ENCODE measurements at regions not wholly inside any gene's neighbourhood (a gene's known extent, or its start where the extent isn't known, plus 50 kb on each side); places are given as distances from the start of the nearest gene placed in this dataset.

DNA sequence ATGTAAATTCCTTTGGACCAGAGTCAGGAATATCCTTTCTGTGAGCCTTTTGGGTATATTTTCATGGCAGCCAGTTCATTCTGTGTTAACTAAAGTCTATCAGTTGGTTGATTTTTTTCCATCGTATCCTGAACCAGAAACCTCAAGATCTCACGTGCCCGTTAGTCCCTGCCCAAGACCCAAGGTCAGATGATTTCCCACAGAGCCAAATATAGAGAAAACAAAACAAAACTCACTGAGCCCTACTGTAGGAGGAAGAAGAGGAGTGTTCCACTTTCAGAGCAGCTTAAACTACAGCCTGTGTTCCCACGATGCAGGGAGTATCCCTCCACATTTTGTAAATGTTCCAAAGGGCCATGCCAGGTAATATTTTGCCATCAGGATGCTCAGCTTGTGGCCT, 96.0 kb upstream of the ADO start:
- no peak overlapping the region for H3K4me3 ChIP-seq (replicated peaks; ENCODE audit: low read depth, low read length)

DNA sequence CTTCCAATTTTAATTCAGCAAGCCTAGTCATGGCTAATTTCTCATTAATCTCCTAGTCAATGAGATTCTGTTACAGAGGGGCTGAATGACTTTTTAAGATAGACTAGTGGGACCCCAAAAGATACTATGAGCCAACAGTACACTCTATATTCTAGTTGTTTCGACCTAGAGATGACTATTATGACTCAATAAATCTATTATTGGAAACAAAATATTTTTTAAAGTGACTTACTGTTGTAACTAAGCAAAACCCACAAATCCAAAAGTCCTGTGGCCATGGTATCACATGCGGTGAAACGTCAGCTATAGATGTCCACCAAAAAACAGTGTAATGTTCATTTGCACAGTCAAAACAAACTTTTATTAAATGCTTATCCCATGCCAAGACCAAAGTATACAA, 95.3 kb upstream of the ADO start:
- H3K4me3 ChIP-seq (replicated peaks; ENCODE audit: low read depth, low read length): no peak overlapping the region
- H3K36me3 ChIP-seq (ENCODE audit: control insufficient read depth, insufficient read depth, low read length): no peaks in the 10 kb centered on the region
- DNase-seq (ENCODE audit: extremely low read depth, insufficient read length): no peak
- TF ChIP-seq, protein P1, sequence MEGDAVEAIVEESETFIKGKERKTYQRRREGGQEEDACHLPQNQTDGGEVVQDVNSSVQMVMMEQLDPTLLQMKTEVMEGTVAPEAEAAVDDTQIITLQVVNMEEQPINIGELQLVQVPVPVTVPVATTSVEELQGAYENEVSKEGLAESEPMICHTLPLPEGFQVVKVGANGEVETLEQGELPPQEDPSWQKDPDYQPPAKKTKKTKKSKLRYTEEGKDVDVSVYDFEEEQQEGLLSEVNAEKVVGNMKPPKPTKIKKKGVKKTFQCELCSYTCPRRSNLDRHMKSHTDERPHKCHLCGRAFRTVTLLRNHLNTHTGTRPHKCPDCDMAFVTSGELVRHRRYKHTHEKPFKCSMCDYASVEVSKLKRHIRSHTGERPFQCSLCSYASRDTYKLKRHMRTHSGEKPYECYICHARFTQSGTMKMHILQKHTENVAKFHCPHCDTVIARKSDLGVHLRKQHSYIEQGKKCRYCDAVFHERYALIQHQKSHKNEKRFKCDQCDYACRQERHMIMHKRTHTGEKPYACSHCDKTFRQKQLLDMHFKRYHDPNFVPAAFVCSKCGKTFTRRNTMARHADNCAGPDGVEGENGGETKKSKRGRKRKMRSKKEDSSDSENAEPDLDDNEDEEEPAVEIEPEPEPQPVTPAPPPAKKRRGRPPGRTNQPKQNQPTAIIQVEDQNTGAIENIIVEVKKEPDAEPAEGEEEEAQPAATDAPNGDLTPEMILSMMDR (IDR thresholded peaks at IDR 0.05; ENCODE audit: insufficient read depth, low read length, poor library complexity, severe bottlenecking): no peak
- H3K27me3 ChIP-seq (replicated peaks; ENCODE audit: control insufficient read depth, insufficient read depth, low read length): no peaks in the 10 kb centered on the region

More for the DNA sequence above, 96.0 kb upstream of the ADO start:
- Histone ChIP-seq H3K36me3 (ENCODE audit: control insufficient read depth, insufficient read depth, low read length) (no peaks in the 10 kb centered on the region), H3K27me3 (replicated peaks; ENCODE audit: control insufficient read depth, insufficient read depth, low read length) (no peaks in the 10 kb centered on the region)
- DNase-seq (ENCODE audit: extremely low read depth, insufficient read length): no peak
- TF ChIP-seq, protein P1 (IDR thresholded peaks at IDR 0.05; ENCODE audit: insufficient read depth, low read length, poor library complexity, severe bottlenecking): no peak

DNA sequence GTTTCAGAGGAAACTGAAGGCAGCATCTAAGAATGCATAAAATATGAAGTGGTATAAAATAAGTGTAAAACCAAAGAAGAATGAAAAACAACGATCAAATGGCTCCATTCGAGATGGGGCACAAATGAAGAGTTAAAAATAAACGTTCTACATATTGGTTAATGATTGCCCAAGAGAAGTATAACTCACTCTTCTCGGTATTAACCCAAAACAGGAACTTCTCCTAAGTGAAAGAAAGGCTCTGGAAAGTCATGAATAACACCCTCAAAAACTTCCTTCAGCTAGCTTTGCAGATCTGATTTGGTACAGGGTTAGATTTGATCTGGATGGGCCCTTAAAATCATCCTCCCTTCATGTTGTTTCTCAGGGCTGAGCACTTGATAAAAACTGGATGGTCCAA, 94.3 kb upstream of the ADO start:
- Histone ChIP-seq H3K36me3 (ENCODE audit: control insufficient read depth, insufficient read depth, low read length) (no peaks in the 10 kb centered on the region), H3K27me3 (replicated peaks; ENCODE audit: control insufficient read depth, insufficient read depth, low read length) (no peaks in the 10 kb centered on the region), H3K4me3 (replicated peaks; ENCODE audit: low read depth, low read length) (no peak overlapping the region)
- no peak for DNase-seq (ENCODE audit: extremely low read depth, insufficient read length)
- TF ChIP-seq, protein P1 (IDR thresholded peaks at IDR 0.05; ENCODE audit: insufficient read depth, low read length, poor library complexity, severe bottlenecking): no peak

DNA sequence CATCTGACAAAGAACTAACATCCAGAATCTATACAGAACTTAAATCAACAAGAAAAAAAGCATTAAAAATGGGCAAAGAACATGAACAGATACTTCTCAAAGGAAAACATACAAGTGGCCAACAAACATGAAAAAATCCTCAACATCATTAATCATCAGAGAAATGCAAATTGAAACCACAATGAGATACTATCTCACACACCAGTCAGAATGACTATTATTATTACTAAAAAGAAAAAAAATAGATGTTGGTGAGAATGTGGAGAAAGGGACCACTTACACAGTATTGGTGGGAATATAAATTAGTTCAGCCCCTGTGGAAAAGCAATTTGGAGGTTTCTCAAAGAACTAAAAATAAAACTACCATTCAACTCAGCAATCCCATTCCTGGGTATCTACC, 89.1 kb upstream of the ADO start:
- TF ChIP-seq, protein P1 (IDR thresholded peaks at IDR 0.05; ENCODE audit: insufficient read depth, low read length, poor library complexity, severe bottlenecking): no peak
- H3K36me3 ChIP-seq (ENCODE audit: control insufficient read depth, insufficient read depth, low read length): no peaks in the 10 kb centered on the region
- no peaks in the 10 kb centered on the region for H3K27me3 ChIP-seq (replicated peaks; ENCODE audit: control insufficient read depth, insufficient read depth, low read length)
- no peak for DNase-seq (ENCODE audit: extremely low read depth, insufficient read length)
- no peak overlapping the region for H3K4me3 ChIP-seq (replicated peaks; ENCODE audit: low read depth, low read length)

DNA sequence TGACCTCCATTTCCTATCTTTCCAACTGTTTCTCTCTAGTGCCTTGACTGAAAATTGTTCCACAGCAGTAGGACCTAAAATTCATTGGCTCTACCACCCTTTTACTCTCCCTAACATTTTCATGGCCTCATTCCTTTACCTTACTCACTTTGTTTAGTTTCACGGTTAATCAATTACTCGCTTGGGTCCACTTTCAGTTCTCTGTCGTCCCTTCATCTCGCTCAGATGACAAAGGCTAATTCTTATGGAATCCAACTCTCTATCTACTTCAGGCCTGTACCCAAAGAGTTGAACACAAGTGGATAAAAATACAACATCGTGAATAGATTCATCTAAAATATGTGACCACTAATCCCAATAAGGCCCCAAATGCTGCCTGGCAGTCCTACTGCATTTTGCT, 85.9 kb upstream of the ADO start:
- Histone ChIP-seq H3K27me3 (replicated peaks; ENCODE audit: control insufficient read depth, insufficient read depth, low read length) (no peaks in the 10 kb centered on the region), H3K4me3 (replicated peaks; ENCODE audit: low read depth, low read length) (no peak overlapping the region), H3K36me3 (ENCODE audit: control insufficient read depth, insufficient read depth, low read length) (no peaks in the 10 kb centered on the region)
- TF ChIP-seq, protein P1 (IDR thresholded peaks at IDR 0.05; ENCODE audit: insufficient read depth, low read length, poor library complexity, severe bottlenecking): no peak
- no peak for DNase-seq (ENCODE audit: extremely low read depth, insufficient read length)

DNA sequence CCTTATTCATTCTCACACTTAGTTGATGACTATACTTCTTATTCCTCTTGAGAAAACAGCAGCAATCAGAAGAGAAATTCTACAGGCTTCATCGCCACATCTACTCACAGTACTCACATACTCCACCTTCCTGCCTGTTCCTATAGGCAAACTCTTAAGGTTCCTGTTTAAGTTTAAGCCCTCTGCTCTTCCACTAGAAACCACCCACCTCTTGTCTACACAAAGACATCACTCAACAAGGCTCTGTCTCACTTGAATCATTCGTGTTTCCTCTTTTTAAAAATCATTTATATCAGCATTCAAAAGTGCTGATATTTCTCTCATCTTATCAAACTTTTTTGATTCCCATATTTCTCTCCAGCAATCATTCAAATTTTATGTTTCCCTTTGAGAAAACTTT, 85.5 kb upstream of the ADO start:
- H3K27me3 ChIP-seq (replicated peaks; ENCODE audit: control insufficient read depth, insufficient read depth, low read length): no peaks in the 10 kb centered on the region
- TF ChIP-seq, protein P1 (IDR thresholded peaks at IDR 0.05; ENCODE audit: insufficient read depth, low read length, poor library complexity, severe bottlenecking): no peak
- DNase-seq (ENCODE audit: extremely low read depth, insufficient read length): no peak
- H3K4me3 ChIP-seq (replicated peaks; ENCODE audit: low read depth, low read length): no peak overlapping the region
- H3K36me3 ChIP-seq (ENCODE audit: control insufficient read depth, insufficient read depth, low read length): no peaks in the 10 kb centered on the region

All from GM06990 (cell line).